ENCODE measurements at regions not wholly inside any gene's neighbourhood (a gene's known extent, or its start where the extent isn't known, plus 50 kb on each side); places are given as distances from the start of the nearest gene placed in this dataset.

DNA sequence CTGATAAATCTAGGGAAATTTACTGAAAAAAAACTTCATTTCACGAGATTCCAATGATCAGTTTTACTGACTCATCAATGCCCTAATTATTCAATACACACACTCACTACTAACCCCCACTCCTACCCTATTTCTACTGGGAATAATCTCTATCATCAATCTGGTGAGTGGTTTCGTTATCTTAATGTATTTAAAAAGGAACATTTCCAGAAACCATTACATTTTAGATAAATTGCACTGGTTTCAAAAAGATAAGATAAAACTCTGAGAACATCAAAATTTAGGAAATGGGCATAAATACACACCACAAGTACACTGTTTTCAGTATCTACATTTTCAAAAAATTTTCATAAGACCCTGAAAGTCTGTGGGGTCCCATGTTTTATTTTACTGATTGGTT is 471.4 kb upstream of the PKDCC start:
- no peaks in the 10 kb centered on the region for H3K4me1 ChIP-seq (ENCODE audit: insufficient read depth, low read length, poor library complexity, severe bottlenecking)
- no peaks in the 10 kb centered on the region for H3K36me3 ChIP-seq (ENCODE audit: insufficient read depth, low read length)
- TF ChIP-seq, protein P1, sequence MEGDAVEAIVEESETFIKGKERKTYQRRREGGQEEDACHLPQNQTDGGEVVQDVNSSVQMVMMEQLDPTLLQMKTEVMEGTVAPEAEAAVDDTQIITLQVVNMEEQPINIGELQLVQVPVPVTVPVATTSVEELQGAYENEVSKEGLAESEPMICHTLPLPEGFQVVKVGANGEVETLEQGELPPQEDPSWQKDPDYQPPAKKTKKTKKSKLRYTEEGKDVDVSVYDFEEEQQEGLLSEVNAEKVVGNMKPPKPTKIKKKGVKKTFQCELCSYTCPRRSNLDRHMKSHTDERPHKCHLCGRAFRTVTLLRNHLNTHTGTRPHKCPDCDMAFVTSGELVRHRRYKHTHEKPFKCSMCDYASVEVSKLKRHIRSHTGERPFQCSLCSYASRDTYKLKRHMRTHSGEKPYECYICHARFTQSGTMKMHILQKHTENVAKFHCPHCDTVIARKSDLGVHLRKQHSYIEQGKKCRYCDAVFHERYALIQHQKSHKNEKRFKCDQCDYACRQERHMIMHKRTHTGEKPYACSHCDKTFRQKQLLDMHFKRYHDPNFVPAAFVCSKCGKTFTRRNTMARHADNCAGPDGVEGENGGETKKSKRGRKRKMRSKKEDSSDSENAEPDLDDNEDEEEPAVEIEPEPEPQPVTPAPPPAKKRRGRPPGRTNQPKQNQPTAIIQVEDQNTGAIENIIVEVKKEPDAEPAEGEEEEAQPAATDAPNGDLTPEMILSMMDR (conservative IDR thresholded peaks at IDR 0.05; ENCODE audit: low read length): no peak
- TF ChIP-seq EZH2phosphoT487 (IDR thresholded peaks at IDR 0.05; ENCODE audit: borderline replicate concordance, low read depth, low read length): no peak
- no peaks in the 10 kb centered on the region for H3K9me3 ChIP-seq (ENCODE audit: low read length)
- H3K79me2 ChIP-seq (ENCODE audit: insufficient read depth, low read depth, low read length): no peaks in the 10 kb centered on the region
- ChIA-PET CTCF (ENCODE audit: unreplicated experiment) (no interaction called here), POLR2A (no interaction called here)
- intact Hi-C loops (cut with micrococcal nuclease; ENCODE audit: unreplicated experiment): no loop called here
- no peak overlapping the region for H3K4me3 ChIP-seq (ENCODE audit: low read depth, low read length, poor library complexity, severe bottlenecking)
- BruUV-seq (replicated peaks): no TSS peak
- H3K27ac ChIP-seq (ENCODE audit: low read depth, low read length, poor library complexity, severe bottlenecking): no peak overlapping the region
- H4K20me1 ChIP-seq (ENCODE audit: insufficient read depth, low read length): no peaks in the 10 kb centered on the region
- H2AFZ ChIP-seq (ENCODE audit: low read length): no peak overlapping the region
- H3K4me2 ChIP-seq (ENCODE audit: low read length): no peak overlapping the region
- no peaks in the 10 kb centered on the region for H3K9me2 ChIP-seq (ENCODE audit: insufficient read depth, low read length)
- no peak for DNase-seq (ENCODE audit: low spot score)

DNA sequence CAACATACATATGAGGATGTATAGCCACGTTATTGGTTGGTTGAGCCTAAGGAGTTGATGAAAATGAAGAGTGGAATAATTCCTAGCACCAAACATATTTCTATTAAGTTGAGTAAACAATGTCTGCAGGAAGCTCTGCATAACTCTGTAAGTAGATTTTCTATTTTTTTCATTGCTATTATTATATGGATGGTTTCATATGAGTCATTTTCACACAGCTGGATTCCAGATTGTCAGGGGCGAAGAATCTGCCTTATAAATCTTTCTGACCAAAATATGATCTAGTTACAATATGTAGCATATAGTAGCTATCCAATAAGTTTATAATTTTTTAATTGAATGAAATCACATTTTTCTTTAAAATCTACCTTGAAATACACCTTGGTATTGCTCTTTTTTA is 468.0 kb upstream of the PKDCC start:
- Histone ChIP-seq H3K79me2 (ENCODE audit: insufficient read depth, low read depth, low read length) (no peaks in the 10 kb centered on the region), H3K9me3 (ENCODE audit: low read length) (no peaks in the 10 kb centered on the region), H3K4me1 (ENCODE audit: insufficient read depth, low read length, poor library complexity, severe bottlenecking) (no peaks in the 10 kb centered on the region), H4K20me1 (ENCODE audit: insufficient read depth, low read length) (no peaks in the 10 kb centered on the region), H3K9me2 (ENCODE audit: insufficient read depth, low read length) (no peaks in the 10 kb centered on the region), H2AFZ (ENCODE audit: low read length) (no peak overlapping the region), H3K4me2 (ENCODE audit: low read length) (no peak overlapping the region), H3K36me3 (ENCODE audit: insufficient read depth, low read length) (no peaks in the 10 kb centered on the region), H3K27ac (ENCODE audit: low read depth, low read length, poor library complexity, severe bottlenecking) (no peak overlapping the region), H3K4me3 (ENCODE audit: low read depth, low read length, poor library complexity, severe bottlenecking) (no peak overlapping the region)
- no TSS peak for BruUV-seq (replicated peaks)
- intact Hi-C loops (cut with micrococcal nuclease; ENCODE audit: unreplicated experiment): no loop called here
- DNase-seq (ENCODE audit: low spot score): no peak
- CTCF ChIA-PET (ENCODE audit: unreplicated experiment): no interaction called here
- POLR2A ChIA-PET: no interaction called here
- TF ChIP-seq, protein P1 (conservative IDR thresholded peaks at IDR 0.05; ENCODE audit: low read length): no peak
- TF ChIP-seq EZH2phosphoT487 (IDR thresholded peaks at IDR 0.05; ENCODE audit: borderline replicate concordance, low read depth, low read length): no peak

DNA sequence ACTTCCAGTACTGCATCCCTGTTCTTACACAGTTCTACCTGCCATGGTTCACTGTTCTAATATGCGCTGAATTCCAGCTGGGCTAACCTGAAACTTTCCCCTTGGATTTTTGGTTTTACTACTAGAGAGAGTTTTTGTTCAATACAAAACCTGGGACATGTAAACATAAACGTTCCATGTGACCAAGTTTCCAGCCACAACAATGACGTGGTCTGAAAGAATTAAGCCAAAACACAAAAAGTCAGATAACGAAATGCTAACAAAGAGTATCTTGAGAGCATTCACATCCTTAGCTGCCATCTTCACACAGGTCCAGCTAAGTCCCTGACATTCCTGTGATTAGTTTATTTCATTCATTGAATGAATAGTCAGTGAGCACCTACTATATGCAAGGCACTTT is 467.0 kb upstream of the PKDCC start:
- Histone ChIP-seq H3K79me2 (ENCODE audit: insufficient read depth, low read depth, low read length) (no peaks in the 10 kb centered on the region), H3K4me2 (ENCODE audit: low read length) (no peak overlapping the region), H3K4me3 (ENCODE audit: low read depth, low read length, poor library complexity, severe bottlenecking) (no peak overlapping the region), H3K27ac (ENCODE audit: low read depth, low read length, poor library complexity, severe bottlenecking) (no peak overlapping the region), H3K9me2 (ENCODE audit: insufficient read depth, low read length) (no peaks in the 10 kb centered on the region), H3K4me1 (ENCODE audit: insufficient read depth, low read length, poor library complexity, severe bottlenecking) (no peaks in the 10 kb centered on the region), H3K36me3 (ENCODE audit: insufficient read depth, low read length) (no peaks in the 10 kb centered on the region), H3K9me3 (ENCODE audit: low read length) (no peaks in the 10 kb centered on the region), H2AFZ (ENCODE audit: low read length) (no peak overlapping the region), H4K20me1 (ENCODE audit: insufficient read depth, low read length) (no peaks in the 10 kb centered on the region)
- CTCF ChIA-PET (ENCODE audit: unreplicated experiment): no interaction called here
- POLR2A ChIA-PET: no interaction called here
- no peak for TF ChIP-seq EZH2phosphoT487 (IDR thresholded peaks at IDR 0.05; ENCODE audit: borderline replicate concordance, low read depth, low read length)
- TF ChIP-seq, protein P1 (conservative IDR thresholded peaks at IDR 0.05; ENCODE audit: low read length): no peak
- intact Hi-C loops (cut with micrococcal nuclease; ENCODE audit: unreplicated experiment): no loop called here
- BruUV-seq (replicated peaks): no TSS peak
- DNase-seq (ENCODE audit: low spot score): no peak
